ENCODE measurements at regions not wholly inside any gene's neighbourhood (a gene's known extent, or its start where the extent isn't known, plus 50 kb on each side); places are given as distances from the start of the nearest gene placed in this dataset.

DNA sequence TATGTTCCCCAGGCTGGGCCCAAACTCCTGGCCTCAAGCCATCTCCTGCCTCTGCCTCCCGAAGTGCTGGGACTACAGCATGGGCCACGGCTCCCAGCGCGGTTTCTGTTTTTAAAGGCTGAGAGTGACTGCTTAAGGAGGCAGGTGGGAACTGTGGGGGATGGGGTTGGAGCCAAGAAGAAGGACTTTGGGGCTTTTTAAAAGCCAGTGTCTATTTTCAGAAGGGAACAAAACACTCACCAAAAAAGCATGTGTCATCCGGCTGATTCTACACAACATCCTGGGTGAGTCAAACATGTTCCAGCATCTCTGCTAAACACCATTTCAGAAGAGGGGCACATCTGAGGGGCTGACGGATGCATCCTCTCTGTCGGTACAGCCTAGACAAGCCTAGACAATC lies 824.5 kb downstream of the TYW1 start:
- DNase-seq (ENCODE audit: low read depth in 2 of 2): no peak

DNA sequence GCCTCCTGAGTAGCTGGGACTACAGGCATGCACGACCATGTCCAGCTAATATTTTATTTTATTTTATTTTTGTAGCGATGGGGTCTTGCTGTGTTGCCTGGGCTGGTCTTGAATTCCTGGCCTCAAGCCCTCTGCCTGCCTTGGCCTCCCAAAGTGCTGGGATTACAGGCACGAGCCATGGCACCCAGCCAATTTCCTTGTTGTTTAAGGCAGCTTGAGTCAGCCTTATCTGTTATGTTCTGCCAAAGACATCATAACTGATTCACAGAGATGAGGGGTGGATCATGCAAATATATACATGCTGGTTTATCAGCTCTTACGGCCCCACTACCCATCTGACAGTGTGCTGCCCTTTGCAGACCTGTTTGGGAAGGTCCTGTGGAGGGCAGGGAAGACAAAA lies 826.7 kb downstream of the TYW1 start:
- DNase-seq (ENCODE audit: low read depth in 2 of 2): no peak

DNA sequence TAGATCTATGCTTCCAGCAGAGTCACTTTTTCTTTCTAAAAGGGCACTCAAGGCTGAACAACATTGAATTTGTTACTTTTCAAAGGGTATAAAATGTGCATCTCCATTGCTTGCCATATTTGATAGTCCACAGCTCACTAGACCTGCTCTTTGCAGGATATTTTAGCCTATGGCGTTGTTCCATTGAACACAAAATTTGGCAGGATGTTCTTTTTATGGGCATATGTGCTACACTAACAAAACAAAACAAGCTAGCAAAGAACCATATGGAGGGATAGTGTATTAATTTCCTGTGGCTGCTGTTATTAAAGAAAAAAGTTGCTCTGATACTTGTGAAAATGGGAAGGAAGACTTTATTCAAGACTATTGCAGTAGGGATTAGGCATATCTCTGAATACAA lies 828.7 kb downstream of the TYW1 start:
- no peak for DNase-seq (ENCODE audit: low read depth in 2 of 2)

DNA sequence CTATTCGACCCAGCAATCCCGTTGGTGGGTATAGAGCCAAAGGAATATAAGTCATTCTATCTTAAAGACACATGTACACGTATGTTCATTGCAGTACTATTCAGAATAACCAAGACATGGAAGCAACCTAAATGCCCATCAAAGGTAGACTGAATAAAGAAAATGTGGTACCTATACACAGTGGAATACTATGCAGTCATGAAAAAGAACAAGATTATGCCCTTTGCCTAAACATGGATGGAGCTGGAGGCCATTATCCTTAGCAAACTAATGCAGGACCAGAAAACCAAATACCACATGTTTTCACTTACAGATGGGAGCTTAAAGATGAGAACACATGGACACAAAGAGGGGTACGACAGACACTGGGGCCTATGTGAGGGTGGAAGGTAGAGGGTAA lies 845.3 kb downstream of the TYW1 start:
- DNase-seq (ENCODE audit: low read depth in 2 of 2): no peak

DNA sequence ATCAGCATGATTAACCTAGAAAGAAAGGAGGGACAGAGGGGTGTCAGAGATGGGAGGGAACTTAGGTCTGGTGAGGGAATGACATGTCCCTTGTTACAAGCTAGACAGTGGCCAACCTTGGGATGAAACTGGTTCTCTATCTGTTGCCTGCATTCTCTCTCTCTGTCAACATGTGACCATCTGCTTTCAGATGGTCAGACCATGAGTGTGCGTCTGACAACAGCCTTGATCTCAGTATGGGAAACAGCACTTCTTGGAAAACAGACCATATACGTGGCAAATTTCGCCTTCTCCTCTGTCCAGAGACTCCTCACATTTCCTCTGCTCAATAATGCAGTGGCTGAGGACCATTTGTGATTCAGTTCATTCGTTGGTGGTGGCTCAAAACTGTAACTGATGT lies 845.9 kb downstream of the TYW1 start:
- no peak for DNase-seq (ENCODE audit: low read depth in 2 of 2)

DNA sequence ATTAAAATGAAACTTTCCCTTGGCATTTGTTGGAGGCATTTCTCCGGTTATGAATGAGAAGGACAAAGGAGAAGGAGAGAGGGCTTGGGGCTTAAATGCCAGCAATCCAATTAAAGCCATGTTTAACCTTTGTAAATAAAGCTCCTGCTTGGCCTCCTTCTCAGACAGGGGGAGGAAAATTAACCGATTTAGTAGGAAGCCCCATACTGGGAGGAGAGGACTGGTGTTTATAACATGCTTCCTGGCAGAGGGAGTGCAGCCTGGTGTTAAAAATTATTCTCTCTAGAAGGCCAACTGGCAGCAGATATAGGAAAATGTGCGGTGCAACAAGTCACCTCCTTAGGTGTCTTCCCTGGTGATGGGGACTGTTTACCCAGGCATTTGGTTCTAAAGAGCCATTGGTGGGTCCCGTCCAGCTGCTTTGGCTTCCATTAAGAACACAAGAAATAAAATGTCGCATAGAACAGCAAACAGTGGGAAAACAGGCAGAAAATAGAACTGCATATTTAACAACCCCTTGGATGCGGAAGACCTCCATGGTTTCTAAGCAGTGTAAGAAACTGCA lies 846.5 kb downstream of the TYW1 start:
- no peak for DNase-seq (ENCODE audit: low read depth in 2 of 2)

DNA sequence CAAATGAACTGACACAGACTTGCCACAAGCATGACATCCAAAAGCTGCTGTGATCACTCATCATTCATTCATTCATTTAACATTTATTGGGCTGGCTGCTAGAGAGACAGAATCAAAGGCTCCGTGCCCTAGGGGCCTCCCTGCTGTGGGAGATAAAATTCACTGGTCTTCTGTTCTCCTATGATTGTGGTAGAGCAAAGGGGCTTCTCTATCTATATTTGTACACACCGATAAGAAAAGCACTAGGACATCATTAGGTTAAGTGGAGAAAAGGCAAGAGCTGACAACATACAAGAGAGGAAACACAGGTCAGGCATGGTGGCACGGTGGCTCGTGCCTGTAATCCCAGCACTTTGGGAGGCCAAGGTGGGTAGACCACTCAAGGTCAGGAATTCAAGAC lies 847.0 kb downstream of the TYW1 start:
- DNase-seq (ENCODE audit: low read depth in 2 of 2): no peak

DNA sequence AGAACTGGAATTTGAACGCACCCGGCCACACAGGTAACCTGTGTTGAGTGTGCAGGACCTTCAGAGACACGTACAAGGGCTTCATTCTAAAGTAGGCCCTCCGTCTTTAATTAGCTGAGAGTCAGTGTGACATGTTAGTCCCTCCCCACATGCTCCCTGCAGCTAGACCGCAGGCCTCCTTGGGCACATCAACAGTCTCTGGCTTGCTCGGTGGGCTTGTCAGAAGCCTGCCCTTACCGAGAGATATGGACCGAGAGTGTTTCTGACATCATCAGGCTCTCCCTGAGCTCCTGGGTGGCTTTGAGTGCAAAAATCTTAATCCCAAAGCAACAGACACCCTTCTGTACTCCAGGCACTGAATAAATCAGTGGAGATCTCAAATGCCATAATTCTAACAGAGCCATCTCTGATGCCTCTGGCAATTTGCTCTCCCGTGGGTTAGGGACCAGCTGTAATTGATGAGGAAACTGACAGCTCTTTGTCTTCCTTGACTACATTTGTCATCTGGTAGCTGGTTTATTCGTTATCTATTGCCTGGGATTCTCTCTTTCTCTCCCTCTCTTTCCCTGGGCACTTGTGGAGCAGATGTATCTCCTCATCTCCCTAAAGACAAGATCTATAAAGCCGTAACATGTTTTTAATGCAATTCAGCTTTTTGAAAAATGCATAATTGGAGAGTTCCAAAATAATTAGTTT lies 850.6 kb downstream of the TYW1 start:
- no peak for DNase-seq (ENCODE audit: low read depth in 2 of 2)

DNA sequence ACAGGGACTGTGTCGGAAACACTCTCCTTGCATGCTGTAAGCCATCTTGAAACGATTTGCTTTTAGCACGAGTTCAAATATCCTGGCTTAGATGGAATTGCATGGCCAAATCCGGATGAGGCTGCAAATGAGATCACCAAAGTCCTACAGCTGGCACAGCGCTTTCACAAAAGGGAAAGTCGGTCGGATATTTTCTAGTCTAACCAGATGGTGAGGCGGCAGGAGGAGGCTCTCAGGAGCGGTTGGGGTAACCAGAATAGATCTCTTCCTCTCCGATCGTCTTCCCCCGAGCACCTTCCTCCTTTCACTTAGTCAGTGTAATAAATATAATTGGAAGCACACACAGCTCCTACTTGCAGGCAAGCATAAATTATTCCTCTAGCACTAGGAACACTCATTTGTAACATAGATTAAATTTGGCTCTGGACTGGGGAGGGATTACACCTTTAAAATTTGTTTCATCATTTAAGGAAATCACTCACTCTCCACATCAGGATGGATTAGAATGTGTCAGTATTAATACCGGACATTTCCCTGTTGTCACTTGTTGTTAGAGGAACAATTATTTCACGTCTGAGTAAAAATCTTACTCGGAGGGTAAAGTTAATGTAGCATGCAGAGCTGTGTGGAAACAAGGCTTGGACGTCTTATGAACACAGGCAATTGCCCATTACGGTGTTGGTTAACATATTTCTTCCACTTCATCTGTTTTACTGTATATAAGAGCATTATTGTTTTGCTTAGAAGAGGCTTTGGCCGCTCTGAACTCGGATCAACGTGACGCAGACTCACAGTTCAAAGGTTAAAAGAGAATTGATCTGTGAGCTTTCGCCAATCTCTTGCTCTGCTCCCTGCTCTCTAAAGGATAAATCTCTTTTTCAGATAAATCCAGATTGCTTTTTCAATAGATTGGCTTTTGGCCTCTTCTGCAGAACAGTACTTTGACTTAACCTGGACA lies 857.9 kb downstream of the TYW1 start:
- DNase-seq (ENCODE audit: low read depth in 2 of 2): no peak

DNA sequence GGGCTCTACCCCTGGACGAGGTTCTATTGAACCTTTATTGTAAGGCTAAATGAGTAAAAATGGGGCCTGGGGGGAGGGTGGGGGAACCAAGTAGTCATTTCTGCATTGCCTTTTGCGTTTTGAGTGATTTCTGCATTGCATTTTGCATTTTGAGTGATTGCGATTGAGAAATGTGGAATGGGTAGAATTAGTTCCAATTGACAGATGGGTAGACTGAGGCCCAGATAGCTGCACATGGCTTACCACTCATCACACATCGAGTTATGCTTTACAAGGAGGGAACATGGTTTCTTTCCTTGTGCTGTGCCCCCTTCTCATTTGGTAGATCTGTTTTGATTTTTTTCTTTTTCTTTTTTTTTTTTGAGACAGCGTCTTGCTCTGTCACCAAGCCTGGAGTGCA lies 858.7 kb downstream of the TYW1 start:
- DNase-seq (ENCODE audit: low read depth in 2 of 2): no peak

DNA sequence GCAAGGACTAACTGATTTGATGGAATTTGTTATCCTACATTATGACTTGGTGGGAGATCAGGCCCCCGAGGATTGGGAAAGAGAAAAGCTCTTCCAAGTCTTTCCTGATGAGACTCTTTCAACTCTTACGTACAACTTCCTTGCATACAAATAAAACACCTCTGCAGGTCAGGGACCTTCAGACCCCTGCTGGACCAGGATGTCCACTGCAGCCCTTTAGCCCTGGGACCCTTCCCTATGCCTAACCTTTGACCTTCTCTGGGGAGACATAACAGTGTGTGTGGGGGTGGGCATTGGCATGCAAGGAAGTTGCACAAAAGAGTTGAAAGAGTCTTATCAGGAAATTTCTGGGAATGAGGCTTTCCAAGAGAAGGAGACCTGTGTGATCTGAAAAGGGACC lies 859.4 kb downstream of the TYW1 start:
- no peak for DNase-seq (ENCODE audit: low read depth in 2 of 2)

DNA sequence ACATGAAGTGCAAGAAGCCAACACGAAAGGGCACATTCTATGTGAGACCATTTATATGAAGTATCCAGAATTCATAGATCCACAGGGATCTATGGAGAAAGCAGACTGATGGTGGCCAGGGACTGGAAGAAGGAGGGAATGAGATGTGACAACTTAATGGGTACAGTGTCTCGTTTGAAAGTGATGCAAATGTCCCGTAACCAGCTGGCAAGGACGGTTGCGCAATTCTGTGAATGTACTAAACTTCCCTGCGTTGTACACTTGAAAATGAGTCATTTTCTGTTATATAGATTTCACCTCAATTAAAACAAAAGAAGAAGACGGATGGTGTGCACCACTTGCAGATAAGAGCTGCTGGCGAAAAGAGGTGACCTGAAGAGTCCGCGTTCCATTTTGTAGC lies 861.1 kb downstream of the TYW1 start:
- DNase-seq (ENCODE audit: low read depth in 2 of 2): no peak

DNA sequence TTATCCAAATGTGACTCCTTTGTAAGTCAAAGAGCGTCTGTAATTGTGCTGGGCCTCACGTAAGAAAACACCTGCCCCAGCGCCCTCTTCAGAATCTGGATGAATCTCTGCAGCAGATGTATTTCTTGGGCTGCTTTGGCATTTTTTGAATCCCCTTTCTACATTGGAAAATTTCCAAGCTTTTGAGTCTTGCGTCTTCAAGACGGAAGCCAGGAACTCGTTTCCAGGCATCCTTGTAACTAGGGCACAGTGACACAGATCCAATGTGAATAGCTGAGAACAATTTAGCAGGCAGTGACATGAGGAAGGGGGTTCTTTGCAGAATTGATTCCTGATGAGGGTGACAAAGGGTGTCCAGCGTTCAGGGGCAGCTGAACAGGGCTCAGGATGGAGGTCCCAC lies 862.3 kb downstream of the TYW1 start:
- DNase-seq (ENCODE audit: low read depth in 2 of 2): no peak

DNA sequence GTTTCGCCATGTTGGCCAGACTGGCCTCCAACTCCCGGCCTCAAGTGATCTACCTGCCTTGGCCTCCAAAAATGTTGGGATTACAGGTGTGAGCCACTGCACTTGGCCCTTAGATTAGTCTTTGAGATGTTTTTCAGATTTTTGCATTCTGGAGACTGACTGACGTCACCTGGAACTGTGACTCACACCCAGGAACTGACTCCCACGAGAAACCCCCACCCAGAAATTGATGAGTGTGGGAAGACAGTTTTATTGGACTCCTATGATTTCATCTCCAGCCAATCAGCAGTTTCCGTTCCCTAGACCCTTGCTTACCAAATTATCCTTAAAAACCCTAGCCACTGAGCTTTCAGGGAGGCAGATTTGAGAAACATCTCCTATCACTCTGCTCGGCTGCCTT lies 867.3 kb downstream of the TYW1 start:
- DNase-seq (ENCODE audit: low read depth in 2 of 2): no peak

DNA sequence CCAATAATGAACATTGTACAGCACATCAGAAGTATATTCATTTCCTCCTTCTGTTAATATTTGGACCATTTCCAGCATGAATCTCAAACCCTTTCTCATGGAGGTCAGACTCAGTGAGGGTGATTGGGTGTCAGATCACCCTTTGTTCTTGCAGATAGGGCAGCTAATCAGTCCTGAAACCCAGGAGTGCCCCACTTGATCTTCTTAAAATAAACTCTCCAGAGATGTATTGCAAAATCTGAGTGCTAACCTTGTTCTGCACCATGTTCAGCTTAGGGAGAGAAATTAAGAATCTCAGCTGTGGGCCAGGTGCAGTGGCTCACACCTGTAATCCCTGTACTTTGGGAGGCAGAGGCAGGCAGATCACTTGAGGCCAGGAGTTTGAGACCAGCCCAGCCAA lies 869.4 kb downstream of the TYW1 start:
- no peak for DNase-seq (ENCODE audit: low read depth in 2 of 2)

DNA sequence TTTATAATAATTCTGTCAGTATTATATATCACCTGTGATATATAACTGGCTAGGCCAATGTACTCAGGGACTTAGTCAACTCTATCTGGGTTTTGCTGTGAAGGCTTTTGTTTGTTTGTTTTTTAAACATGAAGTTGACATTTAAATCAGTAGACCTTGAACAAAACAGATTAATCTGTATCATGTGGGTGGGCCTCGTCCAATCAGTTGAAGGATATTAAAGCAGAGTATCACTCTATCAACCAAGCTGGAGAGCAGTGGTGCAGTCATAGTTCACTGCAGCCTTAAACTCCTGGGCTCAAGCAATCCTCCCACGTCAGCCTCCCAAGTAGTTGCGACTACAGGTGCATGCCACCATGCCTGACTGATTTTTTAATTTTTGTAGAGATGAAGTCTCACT lies 870.2 kb downstream of the TYW1 start:
- DNase-seq (ENCODE audit: low read depth in 2 of 2): no peak

DNA sequence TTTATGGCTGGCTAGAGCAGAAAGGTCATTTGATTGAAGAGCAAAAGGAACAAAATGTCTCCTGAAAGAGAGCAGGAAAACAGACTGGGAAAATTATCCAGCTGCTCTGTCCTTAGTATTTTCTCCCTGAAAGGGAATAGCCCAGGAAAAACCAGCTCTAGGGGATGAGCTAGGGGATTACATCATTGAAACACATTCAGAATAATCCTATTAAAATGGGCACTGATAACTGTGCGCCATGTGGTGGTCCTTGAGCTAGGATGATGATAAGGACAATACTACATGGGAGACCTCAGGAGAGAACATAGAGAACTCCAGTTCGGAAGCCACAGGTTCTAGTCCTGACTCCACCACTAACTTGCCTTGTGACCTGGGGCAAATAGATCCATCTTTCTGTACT lies 873.8 kb downstream of the TYW1 start:
- DNase-seq (ENCODE audit: low read depth in 2 of 2): no peak

DNA sequence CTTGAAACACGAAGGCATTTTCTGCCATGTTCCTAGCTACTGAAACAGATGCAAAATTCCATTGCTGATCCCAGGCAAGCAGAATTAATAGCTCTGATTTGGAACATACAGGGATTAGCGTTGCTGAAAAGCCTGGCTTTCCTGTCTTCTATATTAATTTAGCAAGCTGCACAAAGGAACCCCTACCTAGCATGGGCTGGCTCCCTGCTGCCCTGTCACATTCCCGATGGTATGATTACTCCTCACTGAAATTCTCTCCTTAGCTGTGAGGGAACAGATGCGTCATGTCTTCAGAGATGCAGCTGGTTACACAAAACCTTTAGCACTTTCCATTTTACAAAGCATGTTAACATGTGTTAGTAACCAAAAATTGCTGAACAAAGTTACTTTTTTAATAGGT lies 878.9 kb downstream of the TYW1 start:
- no peak for DNase-seq (ENCODE audit: low read depth in 2 of 2)

DNA sequence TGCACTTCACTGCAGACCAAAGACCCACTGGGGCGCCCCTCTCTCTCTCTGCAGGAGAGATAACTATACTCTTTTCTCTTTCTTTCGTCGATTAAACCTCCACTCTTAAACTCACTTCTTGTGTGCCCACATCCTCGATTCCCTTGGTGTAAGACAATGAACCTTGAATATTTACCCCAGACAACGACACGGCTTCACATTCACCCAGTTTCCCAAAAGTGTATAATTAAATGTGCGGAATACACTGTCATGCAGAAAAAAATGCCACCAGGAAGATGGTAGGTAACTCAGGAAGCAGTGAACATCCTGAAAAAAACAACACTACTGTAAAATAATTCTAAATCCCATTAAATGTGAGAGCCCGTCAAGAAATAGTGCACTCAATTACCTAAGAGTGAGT lies 882.2 kb downstream of the TYW1 start:
- no peak for DNase-seq (ENCODE audit: low read depth in 2 of 2)

DNA sequence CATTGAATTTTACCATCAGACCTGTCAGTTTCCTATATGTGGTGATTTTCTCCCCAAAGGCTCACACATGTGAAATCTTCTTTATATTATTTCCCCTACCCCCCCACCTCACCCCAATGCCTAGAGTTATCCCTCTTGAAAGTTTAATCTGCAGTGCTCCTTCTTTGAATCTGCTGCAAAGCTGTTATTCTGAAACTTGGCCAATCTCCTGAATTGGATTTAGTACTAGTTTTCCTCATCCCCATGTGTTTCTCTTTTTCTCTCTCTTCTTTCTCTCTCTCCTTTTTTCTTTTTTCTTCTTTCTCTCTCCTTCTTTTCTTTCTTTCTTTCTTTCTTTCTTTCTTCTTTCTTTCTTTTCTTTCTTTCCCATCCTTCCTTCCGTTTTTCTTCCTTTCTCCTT lies 886.2 kb downstream of the TYW1 start:
- no peak for DNase-seq (ENCODE audit: low read depth in 2 of 2)

DNA sequence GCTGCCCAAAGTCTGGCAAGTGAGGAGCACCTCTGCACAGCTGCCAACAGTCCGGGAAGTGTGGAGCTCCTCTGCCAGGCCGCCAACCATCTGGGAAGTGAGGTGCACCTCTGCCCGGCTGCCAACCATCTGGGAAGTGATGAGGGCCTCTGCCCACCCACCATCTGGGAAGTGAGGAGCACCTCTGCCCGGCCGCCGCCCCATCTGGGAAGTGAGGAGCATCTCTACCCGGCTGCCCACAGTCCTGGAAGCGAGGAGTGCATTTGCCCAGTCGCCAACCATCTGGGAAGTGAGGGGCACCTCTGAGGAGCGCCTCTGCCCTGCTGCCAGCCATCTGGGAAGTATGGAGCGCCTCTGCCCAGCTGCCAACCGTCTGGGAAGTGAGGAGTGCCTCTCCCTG lies 893.7 kb downstream of the TYW1 start:
- no peak for DNase-seq (ENCODE audit: low read depth in 2 of 2)

DNA sequence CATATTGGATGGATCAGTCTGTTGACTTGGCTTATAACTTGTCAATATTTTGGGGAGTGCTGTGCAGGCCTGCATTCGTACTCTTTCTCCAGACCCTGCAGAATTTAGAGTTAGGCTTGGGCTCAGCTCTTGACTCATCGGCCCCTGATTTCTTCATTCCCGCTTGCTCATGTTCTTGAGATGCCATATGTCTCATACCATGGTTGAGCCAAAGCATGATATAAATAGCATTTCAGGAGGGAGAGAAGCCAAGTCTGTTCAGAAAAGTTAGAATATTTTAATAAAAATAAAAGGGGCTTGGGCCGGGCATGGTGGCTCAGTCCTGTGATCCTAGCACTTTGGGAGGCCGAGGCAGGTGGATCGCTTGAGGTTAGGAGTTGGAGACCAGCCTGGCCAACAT lies 898.1 kb downstream of the TYW1 start:
- no peak for DNase-seq (ENCODE audit: low read depth in 2 of 2)

DNA sequence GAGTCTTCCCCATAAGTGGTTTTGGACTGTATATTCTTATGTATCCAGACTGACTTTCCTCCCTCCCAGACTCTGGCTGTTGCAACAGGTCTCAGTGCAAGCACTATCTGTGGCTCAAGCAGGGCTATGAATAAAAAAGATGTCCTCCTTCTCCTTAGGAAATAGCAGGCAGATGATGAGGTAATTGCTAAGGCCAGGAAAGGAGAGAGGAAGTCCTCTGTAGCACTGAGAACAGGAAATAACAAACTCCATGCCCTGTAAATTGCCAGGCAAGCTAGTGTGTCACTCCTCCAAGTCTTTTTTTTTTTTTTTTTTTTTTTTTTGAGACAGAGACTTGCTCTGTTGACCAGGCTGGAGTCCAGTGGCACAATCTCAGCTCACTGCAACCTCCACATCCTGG lies 900.1 kb downstream of the TYW1 start:
- DNase-seq (ENCODE audit: low read depth in 2 of 2): no peak
